CD4-positive, alpha-beta T cell treated with Interleukin-12 subunit alpha and Interleukin-12 subunit beta, for 1 hour (primary cell): ENCODE measurements at regions not wholly inside any gene's neighbourhood (a gene's known extent, or its start where the extent isn't known, plus 50 kb on each side); places are given as distances from the start of the nearest gene placed in this dataset.
"Not testable (repeated sequence)": the region's sequence is repeated elsewhere in the genome, so short reads cannot be mapped to it uniquely, and the experiment has no call there.

ENCODE experiments used
- DNase-seq: peaks from one replicate; pipeline ENCODE4 v3.0.0-alpha.2; 2020

DNA sequence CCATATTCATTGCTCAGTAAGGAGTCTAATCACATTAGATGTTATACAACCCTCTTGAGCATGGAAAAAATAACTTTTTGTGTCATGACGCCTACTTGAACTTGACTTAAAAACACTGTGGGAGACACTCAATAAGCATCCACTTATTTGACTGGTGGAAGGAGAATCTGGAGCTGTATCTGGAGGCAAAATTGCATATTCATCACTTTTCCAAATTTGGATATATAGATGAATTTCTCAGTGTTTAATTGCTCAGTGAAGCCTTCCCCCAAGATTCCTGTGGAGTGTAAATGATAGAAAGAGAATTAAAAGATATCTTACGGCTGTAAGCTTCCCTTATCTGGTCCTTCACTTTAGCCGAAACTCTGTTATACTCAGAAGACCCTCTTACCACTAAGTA lies 610.7 kb upstream of the ADGRL2 start:
- DNase-seq = no peak

DNA sequence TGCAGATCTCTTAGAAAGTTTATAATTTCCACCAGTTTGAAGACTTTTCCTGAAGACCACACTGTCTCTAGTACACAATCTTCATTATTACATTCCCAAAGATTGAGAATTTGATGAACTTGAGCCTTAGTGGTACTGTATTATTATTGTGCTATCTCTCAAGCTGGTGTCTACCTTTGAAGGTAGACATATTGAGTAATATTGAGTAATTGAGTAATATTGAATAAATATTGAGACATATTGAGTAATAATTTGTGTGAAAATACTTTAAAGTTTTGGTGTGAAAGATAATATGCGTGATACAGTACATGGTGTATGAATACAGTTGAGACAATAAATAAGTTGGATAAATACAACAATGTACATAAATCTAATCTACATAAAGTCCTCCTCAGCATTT lies 613.1 kb upstream of the ADGRL2 start:
- no peak for DNase-seq

GRCh38 chr1:81186261-81186660 lies 614.5 kb upstream of the ADGRL2 start:
- DNase-seq = no peak

- DNase-seq = no peak
These were observed 617.2 kb upstream of the ADGRL2 start for GRCh38 chr1:81183553-81183952.

DNA sequence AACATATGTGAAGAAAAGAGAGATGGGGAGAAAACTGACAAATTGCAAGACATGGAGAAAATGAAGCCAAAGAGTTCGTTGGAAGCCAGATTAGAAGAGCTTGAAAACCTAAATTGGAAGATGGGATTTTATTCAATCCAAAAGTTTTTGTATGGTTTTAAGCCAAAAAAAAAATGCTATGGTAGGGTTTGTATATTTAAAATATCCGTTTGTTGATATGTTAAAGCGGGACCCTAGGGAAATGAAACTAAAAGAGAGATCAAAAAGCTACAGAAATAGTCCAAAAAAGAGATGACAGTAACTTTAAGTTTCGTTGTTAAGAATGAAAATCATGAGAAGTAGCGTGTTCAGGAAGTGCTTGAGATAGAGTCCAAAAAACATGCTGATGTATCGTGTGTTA lies 617.7 kb upstream of the ADGRL2 start:
- no peak for DNase-seq

- DNase-seq = no peak
These were observed 621.5 kb upstream of the ADGRL2 start for GRCh38 chr1:81179242-81179641.

DNA sequence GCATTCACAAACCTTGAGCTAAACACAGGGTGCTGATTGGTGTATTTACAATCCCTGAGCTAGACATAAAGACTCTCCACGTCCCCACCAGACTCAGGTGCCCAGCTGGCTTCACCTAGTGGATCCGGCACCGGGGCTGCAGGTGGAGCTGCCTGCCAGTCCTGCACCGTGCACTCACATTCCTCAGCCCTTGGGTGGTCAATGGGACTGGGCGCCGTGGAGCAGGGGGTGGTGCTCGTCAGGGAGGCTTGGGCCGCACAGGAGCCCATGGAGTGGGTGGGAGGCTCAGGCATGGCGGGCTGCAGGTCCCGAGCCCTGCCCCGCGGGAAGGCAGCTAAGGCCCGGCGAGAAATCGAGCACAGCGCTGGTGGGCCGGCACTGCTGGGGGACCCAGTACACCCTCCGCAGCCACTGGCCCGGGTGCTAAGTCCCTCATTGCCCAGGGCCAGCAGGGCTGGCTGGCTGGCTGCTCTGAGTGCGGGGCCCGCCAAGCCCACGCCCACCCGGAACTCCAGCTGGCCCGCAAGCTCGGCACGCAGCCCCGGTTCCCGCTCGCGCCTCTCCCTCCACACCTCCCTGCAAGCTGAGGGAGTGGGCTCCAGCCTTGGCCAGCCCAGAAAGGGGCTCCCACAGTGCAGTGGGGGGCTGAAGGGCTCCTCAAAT lies 622.2 kb upstream of the ADGRL2 start:
- DNase-seq = not testable (repeated sequence)

GRCh38 chr1:81174811-81175476 lies 625.8 kb upstream of the ADGRL2 start:
- no peak for DNase-seq

DNA sequence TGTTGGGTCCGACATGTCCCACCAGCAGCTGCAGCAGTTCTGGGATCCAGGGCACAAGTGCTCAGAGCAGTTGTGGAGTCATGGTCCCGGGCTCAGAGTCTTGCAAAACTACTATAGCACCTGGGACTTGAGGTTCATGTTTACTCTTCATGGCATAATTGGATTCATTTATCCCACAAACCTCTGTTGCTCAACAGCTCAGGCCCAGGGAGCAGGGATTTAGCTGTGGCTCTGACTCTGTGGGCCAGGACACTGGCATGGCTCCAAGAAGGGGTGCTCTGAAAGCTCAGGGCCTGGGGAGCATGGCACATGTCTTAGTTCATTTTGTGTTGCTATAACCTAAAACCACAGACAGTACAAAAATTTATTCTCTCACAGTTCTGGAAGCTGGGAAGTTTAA lies 626.7 kb upstream of the ADGRL2 start:
- no peak for DNase-seq

- DNase-seq = no peak
These were observed 628.3 kb upstream of the ADGRL2 start for GRCh38 chr1:81172483-81172882.

GRCh38 chr1:81170721-81171120 lies 630.0 kb upstream of the ADGRL2 start:
- no peak for DNase-seq

GRCh38 chr1:81165963-81166362 lies 634.8 kb upstream of the ADGRL2 start:
- no peak for DNase-seq

DNA sequence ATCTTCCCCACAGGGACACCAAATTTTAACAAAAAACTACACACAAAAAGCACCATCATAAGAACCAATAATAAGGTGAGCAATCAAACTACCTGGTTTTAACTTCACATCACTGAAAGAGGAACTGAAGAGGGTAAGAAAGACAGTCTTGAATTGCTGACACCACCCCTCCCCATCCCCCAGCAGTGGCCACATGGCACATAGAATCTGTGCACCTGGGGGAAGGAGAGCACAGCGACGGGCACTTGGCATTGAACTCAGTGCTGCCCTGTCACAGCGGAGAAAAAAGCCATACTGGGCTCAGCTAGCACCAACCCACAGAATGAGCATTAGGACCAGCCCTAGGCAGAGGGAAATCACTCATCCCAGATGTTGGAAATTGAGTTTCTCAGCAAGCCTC lies 640.0 kb upstream of the ADGRL2 start:
- no peak for DNase-seq

- no peak for DNase-seq
These were observed 642.1 kb upstream of the ADGRL2 start for GRCh38 chr1:81158592-81158991.

DNA sequence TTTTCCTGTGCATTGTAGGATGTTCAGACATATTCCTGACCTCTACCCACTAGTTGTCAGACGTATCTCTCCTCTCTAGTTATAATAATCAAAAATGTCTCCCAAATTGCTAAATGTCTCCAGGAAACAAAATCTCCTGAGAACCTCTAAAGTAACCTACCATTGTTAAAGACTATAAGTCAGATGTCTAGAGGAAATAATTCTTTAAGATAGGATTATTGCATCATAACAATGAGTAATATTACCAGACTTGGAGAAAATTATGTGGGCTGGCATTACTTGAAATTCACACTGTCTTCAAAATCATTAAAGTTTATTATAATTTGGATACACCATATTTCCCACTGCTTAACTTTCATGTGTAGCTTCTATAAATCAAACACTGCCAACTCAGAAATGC lies 643.0 kb upstream of the ADGRL2 start:
- no peak for DNase-seq

GRCh38 chr1:81156887-81157286 lies 643.8 kb upstream of the ADGRL2 start:
- DNase-seq = no peak

DNA sequence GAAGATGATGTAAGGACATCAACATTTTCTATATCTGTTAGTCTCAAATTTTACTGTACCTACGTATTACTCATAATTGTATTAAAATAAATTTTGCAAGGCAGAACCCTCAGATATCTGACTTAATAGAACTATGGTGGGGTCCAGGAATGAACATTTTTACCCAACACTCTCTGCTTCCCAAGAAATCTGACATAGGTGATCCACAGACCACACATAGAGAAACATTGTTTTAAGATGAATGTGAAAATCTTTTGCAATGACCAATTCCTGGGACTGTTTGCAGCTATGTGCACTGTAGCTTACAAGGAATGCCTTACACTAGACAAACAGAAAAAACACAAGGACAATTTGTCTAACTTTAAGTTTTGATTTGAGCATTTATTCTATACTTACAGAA lies 645.6 kb upstream of the ADGRL2 start:
- DNase-seq = no peak

DNA sequence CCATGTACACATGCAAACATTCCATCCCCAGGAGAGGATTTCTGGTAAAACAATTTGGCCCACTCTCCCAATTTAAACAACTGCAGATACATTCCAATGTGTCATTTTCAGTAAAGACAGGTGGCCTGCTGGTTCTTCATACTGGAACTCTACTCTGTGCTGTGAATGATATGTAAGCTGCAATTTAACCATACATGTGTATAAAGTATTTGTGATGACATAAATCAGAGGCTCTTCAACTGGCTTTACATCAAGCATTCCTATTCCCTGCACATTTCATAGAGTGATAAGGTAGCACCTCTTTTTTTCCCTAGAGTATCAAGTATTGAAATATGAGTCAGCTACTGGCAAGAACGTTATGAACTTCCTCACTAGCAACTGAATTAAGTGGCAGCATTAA lies 649.5 kb upstream of the ADGRL2 start:
- DNase-seq = no peak

DNA sequence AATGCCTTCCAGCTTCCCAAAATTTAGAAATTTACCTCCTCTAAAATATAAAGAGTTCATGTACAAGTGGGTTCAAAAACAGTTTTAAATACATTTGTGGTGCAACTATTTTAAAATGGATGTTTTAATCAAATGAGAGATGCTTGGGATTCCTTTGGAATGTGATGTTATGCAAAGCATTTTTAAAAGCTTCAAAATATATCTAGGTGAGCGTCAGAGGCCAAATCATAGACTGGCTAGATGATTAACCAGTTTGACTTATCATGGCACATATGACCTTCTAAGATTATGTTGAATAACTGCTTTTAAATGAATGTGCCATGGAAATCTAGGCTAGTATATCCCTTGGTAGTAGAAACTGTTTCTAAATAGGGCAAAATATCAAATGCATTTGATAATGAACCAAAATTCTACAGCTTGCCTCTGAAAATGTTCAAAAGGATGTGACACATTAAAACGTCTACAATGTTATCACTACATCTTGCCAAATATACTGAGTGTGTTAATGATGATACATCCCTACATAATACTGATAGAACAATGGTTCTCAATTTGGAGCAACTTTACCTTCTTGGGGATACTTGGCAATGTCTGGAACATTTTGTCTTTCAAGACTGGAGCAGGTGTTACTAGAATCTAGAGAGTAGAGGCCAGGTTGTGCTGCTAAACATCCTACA lies 650.9 kb upstream of the ADGRL2 start:
- DNase-seq = no peak

DNA sequence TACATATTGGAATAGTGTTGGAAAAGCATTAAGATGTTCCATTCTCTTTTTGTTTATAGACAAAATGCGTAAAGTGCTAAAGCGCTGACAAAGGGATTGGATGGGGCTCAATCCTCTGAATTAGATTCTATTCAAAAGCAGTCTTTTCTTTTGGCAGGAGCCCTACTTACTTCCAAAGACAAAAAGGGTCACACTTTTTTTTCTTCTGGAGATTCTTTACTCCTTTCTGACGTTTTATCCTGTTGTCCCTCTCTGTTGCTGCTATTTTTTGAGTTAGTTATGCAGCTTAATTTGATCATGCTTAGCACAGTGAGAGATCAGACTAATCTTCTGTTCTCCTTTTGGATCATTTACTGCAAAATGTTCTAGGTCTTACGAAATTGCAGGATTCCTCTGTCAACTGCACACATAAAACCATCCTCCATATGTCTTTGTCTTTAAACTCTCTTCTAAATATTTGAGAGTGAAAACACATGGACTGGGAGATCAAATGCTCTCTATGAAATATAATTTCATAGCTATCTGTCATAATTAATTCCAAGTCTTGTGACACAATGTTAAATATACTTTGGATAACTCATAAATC lies 656.4 kb upstream of the ADGRL2 start:
- no peak for DNase-seq

DNA sequence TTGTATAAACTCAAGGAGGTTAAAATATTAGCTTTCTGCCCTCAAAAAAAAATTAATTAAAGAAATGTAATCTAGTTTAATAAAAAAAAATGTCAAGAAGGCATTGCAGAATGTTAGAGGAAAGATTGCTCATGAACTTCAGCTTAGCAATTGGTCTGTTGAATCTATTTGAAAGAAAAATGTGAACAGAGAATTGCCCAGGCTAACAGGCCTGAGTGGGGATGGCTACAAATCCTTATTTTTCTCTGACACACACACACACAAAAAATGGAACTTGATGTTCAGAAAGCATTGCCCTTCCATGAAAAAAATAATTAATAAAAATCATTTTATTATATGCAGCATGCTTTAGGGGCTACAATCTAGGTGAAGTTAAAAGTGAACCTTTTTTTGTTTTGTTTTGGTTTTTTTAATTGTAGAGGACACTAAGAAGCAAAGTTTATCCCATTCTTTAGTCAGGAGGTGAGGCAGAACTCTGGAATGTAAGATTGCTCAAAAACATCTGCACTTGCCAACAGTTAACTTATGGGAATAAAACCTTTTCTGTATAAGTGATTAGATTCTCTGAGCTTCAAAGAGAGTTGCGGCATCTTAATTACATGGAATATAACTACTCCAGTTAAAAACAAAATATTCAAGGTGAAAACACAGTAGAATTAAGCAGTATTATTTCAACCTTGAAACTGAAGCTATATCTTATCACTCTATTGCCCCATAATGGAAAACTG lies 658.5 kb upstream of the ADGRL2 start:
- DNase-seq = no peak

DNA sequence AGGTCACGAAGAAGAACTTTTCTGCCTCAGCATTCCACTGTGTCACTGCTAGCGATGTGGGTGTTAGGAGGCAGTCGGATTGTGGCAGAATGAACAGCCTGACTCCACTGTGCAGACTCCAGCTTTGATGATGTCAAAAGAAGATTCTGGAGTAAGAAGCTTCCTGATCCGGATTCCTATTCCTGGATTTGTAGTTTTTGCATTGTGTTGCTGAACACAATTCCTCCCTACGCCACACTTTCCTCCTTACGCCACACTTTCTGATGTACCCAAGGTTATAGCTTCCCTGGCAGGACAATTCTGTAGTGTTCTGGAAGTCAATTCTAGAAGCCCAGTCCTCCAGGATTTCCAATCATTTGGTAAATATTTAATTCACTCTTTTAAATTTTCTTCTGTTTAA lies 665.2 kb upstream of the ADGRL2 start:
- DNase-seq = no peak

- no peak for DNase-seq
These were observed 671.0 kb upstream of the ADGRL2 start for GRCh38 chr1:81129776-81130175.
